H1 (cell line): ENCODE measurements at regions not wholly inside any gene's neighbourhood (a gene's known extent, or its start where the extent isn't known, plus 50 kb on each side); places are given as distances from the start of the nearest gene placed in this dataset.

Experiments used
- CTCF ChIA-PET: fragments of 300-600 bp; sonication (Branson Sonifier 250); formaldehyde crosslinking; loops from one replicate; lab custom pipeline; 2021; ENCODE audit not compliant: partially characterized antibody; lab: Charles Lee
- POLR2A ChIA-PET: fragments of 300-600 bp; sonication (Branson Sonifier 250); formaldehyde crosslinking; loops from one replicate; lab custom pipeline; 2021; ENCODE audit warnings: inconsistent platforms; ENCODE audit not compliant: partially characterized antibody; lab: Charles Lee
- DNase-seq, 2 experiments: peaks; one replicate each; pipeline versions ENCODE4 v3.0.0 to v3.0.0-alpha.2; 2010 to 2022; ENCODE audit warnings: low spot score in 2 of 2, low read depth in 1 of 2, mixed read lengths in 1 of 2
- FAIRE-seq: peaks from 2 replicates; lab custom pipeline; 2011; peaks lifted over from hg19 to GRCh38; lab: Jason Lieb, UNC
- H2AFZ ChIP-seq: 2 replicates; pipeline ENCODE4 v1.8.1; 2012; ENCODE audit warnings: low read length, inconsistent platforms
- H2AK5ac ChIP-seq: 2 replicates; pipeline ENCODE4 v1.6.1; 2013; ENCODE audit warnings: low read depth, low read length
- H2BK120ac ChIP-seq: replicated peaks from 2 replicates; pipeline ENCODE3; 2013; ENCODE audit warnings: low read depth, low read length, inconsistent platforms
- H2BK12ac ChIP-seq: 2 replicates; pipeline ENCODE4 v1.6.1; 2013; ENCODE audit warnings: low read depth, low read length
- H2BK15ac ChIP-seq: 2 replicates; pipeline ENCODE4 v1.6.1; 2013; ENCODE audit warnings: low read length
- H2BK20ac ChIP-seq: 2 replicates; pipeline ENCODE4 v1.6.1; 2013; ENCODE audit warnings: low read length
- H2BK5ac ChIP-seq: 2 replicates; pipeline ENCODE4 v1.6.1; 2013; ENCODE audit warnings: low read depth, low read length
- H3K14ac ChIP-seq: 2 replicates; pipeline ENCODE4 v1.6.1; 2013; ENCODE audit warnings: inconsistent platforms; ENCODE audit not compliant: insufficient read length
- H3K18ac ChIP-seq: 2 replicates; pipeline ENCODE4 v1.6.1; 2013; ENCODE audit warnings: low read length; ENCODE audit errors: extremely low read depth
- H3K23ac ChIP-seq: 2 replicates; pipeline ENCODE4 v1.6.1; 2013; ENCODE audit warnings: inconsistent platforms; ENCODE audit not compliant: insufficient read length
- H3K23me2 ChIP-seq: 2 replicates; pipeline ENCODE4 v1.6.1; 2013; ENCODE audit warnings: low read depth, low read length
- H3K27ac ChIP-seq: 2 replicates; pipeline ENCODE4 v1.6.1; 2011; ENCODE audit warnings: low read depth, low read length, inconsistent platforms
- H3K27me3 ChIP-seq, 4 experiments: replicated peaks in 1 of 4; 1 replicate in 1 of 4; 2 replicates in 3 of 4; pipeline versions ENCODE4 v1.6.1 to v1.8.1; 2011 to 2013; ENCODE audit warnings: low read length in 3 of 4, mild to moderate bottlenecking in 3 of 4, inconsistent platforms in 2 of 4, mixed read lengths in 2 of 4, moderate library complexity in 1 of 4; ENCODE audit not compliant: control insufficient read depth in 3 of 4, insufficient read depth in 3 of 4; ENCODE audit errors: extremely low read depth in 1 of 4
- H3K36me3 ChIP-seq, 4 experiments: 2 replicates each; pipeline versions ENCODE4 v1.6.1 to v1.8.1; 2011 to 2013; ENCODE audit warnings: mild to moderate bottlenecking in 4 of 4, low read length in 3 of 4, moderate library complexity in 2 of 4, control low read depth in 1 of 4, inconsistent platforms in 1 of 4; ENCODE audit not compliant: insufficient read depth in 4 of 4, control insufficient read depth in 2 of 4
- H3K4ac ChIP-seq: replicated peaks from 2 replicates; pipeline ENCODE3; 2013; ENCODE audit warnings: low read length, low read depth, mixed read lengths, inconsistent platforms; ENCODE audit not compliant: insufficient read length
- H3K4me1 ChIP-seq, 4 experiments: replicated peaks in 1 of 4; 1 replicate in 1 of 4; 2 replicates in 3 of 4; pipeline versions ENCODE4 v1.6.1 to v1.8.1; 2011 to 2013; ENCODE audit warnings: low read length in 3 of 4, inconsistent platforms in 2 of 4, mixed read lengths in 1 of 4; ENCODE audit not compliant: insufficient read depth in 4 of 4, control insufficient read depth in 3 of 4
- H3K4me2 ChIP-seq, 2 experiments: 2 replicates each; pipeline versions ENCODE4 v1.6.1 to v1.8.1; 2011 to 2013; ENCODE audit warnings: low read depth in 2 of 2, low read length in 2 of 2, control low read depth in 1 of 2, inconsistent platforms in 1 of 2, mild to moderate bottlenecking in 1 of 2; ENCODE audit not compliant: insufficient read depth in 1 of 2
- H3K4me3 ChIP-seq, 4 experiments: fragments of 200-600, 300-600 bp in 1 of 4; sonication (generic), shearing (Covaris generic), sonication (Bioruptor Twin) in 1 of 4; 2 replicates each; pipeline versions ENCODE4 v1.5.1 to v1.8.1; 2011 to 2016; ENCODE audit warnings: low read length in 4 of 4, low read depth in 3 of 4, control low read depth in 2 of 4, inconsistent platforms in 2 of 4, mild to moderate bottlenecking in 2 of 4, mixed read lengths in 1 of 4, moderate library complexity in 1 of 4; ENCODE audit not compliant: insufficient read depth in 2 of 4; ENCODE audit errors: extremely low read depth in 1 of 4
- H3K56ac ChIP-seq: replicated peaks from 2 replicates; pipeline ENCODE3; 2013; ENCODE audit warnings: low read depth, mild to moderate bottlenecking, mixed read lengths, low read length, inconsistent platforms; ENCODE audit not compliant: insufficient read length
- H3K79me1 ChIP-seq: 2 replicates; pipeline ENCODE4 v1.6.1; 2013; ENCODE audit warnings: low read depth, low read length, control low read depth
- H3K79me2 ChIP-seq, 2 experiments: 2 replicates each; pipeline versions ENCODE4 v1.6.1 to v1.8.1; 2012 to 2013; ENCODE audit warnings: low read length in 2 of 2, mild to moderate bottlenecking in 2 of 2, inconsistent platforms in 1 of 2; ENCODE audit not compliant: insufficient read depth in 2 of 2, control insufficient read depth in 1 of 2
- H3K9ac ChIP-seq, 4 experiments: replicated peaks in 1 of 4; 1 replicate in 1 of 4; 2 replicates in 3 of 4; pipeline versions ENCODE4 v1.6.1 to v1.8.1; 2011 to 2013; ENCODE audit warnings: low read depth in 3 of 4, low read length in 3 of 4, control low read depth in 2 of 4, mild to moderate bottlenecking in 2 of 4, moderate library complexity in 2 of 4, inconsistent platforms in 1 of 4; ENCODE audit errors: extremely low read depth in 1 of 4
- H3K9me3 ChIP-seq, 2 experiments: 2 replicates each; pipeline versions ENCODE4 v1.6.1 to v1.8.1; 2012 to 2013; ENCODE audit warnings: mild to moderate bottlenecking in 2 of 2, moderate library complexity in 2 of 2, control low read depth in 1 of 2, inconsistent platforms in 1 of 2, low read depth in 1 of 2, low read length in 1 of 2, mixed read lengths in 1 of 2; ENCODE audit not compliant: insufficient read depth in 2 of 2
- H4K20me1 ChIP-seq, 2 experiments: replicated peaks in 1 of 2; 2 replicates each; pipeline versions ENCODE3 to v1.8.1; 2011 to 2013; ENCODE audit warnings: inconsistent platforms in 2 of 2, low read length in 2 of 2, mild to moderate bottlenecking in 1 of 2; ENCODE audit not compliant: insufficient read depth in 2 of 2, control insufficient read depth in 1 of 2
- H4K5ac ChIP-seq: 2 replicates; pipeline ENCODE4 v1.6.1; 2013; ENCODE audit warnings: low read length, low read depth, mixed read lengths, inconsistent platforms; ENCODE audit not compliant: insufficient read length
- H4K8ac ChIP-seq: 2 replicates; pipeline ENCODE4 v1.8.0; 2013; ENCODE audit warnings: mild to moderate bottlenecking, moderate library complexity, low read length, inconsistent platforms; ENCODE audit not compliant: insufficient read depth; ENCODE audit errors: extremely low read depth
- H4K91ac ChIP-seq: replicated peaks from 2 replicates; pipeline ENCODE3; 2013; ENCODE audit warnings: low read length, mixed read lengths, inconsistent platforms; ENCODE audit not compliant: insufficient read length
- CTCF ChIP-seq, 3 experiments: IDR thresholded peaks; 1 replicate in 2 of 3; 2 replicates in 1 of 3; pipeline versions ENCODE4 v1.5.1 to v1.6.1; 2011; ENCODE audit warnings: low read length in 3 of 3, mild to moderate bottlenecking in 3 of 3, inconsistent platforms in 2 of 3, low read depth in 1 of 3, moderate library complexity in 1 of 3; ENCODE audit not compliant: insufficient read depth in 1 of 3; ENCODE audit errors: control extremely low read depth in 1 of 3
- WGBS, 2 experiments: shearing (Covaris generic) in 1 of 2; methylation state at CpG; one replicate each; pipeline versions ENCODE4 v1.1.6 to v1.1.7; 2013 to 2015; ENCODE audit warnings: low lambda C conversion rate in 2 of 2, mixed read lengths in 2 of 2, inconsistent platforms in 1 of 2, low coverage in 1 of 2, missing lambda C conversion rate in 1 of 2; ENCODE audit not compliant: insufficient replicate concordance in 2 of 2, insufficient coverage in 1 of 2, insufficient read length in 1 of 2; ENCODE audit errors: extremely low coverage in 1 of 2, missing lambda C conversion rate in 1 of 2; 5-methylcytosine and 5-hydroxymethylcytosine counted together

DNA sequence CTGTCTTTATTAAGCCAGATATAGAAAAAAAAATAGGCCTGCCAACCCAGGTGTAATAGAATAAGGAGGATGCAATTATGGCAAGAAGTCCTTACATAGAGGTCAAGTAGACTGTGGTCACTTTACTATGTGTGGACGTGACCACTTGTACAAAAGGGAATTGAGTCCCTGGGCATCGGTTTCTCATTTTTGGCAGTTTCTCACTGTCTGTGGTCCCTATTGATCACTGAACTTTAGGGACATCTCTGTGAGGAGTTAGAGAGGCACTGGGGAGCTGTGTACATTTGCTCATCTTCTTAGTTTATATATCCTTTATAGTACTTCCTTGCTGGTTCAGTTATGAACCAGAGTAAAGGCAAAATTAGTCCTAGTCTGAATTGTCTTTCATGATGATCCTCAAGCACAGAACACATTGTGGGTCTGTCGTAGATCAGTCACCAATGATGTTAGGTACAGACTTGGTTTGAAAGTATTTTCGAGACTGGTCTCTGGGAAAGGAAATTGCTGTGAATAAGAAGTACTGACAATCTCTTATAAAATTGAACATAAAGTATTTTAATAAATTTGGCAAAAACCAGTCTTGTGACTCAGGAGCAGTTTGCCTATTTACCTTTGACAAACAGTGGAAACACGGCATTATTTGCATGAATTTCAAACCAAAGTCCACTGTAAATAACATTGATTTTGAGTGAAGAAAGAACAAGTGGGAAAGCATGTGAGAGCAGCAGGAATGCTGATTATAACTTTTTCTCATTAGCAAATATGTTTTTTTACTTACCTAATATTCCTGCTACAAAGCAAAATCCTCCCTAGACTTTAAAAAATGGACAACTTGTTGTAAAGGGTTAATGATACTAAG lies 218.9 kb upstream of the DPH6 start:
- no peak overlapping the region for H3K14ac ChIP-seq
- no peak overlapping the region for H3K4me3 ChIP-seq
- H3K36me3 ChIP-seq: no peaks in the 10 kb centered on the region
- no peaks in the 10 kb centered on the region for H3K4me1 ChIP-seq
- no peaks in the 10 kb centered on the region for H3K23me2 ChIP-seq
- H2BK15ac ChIP-seq: no peak overlapping the region
- H3K23ac ChIP-seq: no peak overlapping the region
- no peaks in the 10 kb centered on the region for H3K9me3 ChIP-seq
- H2BK120ac ChIP-seq: no peak overlapping the region
- CTCF ChIA-PET: no interaction called here
- H3K9ac ChIP-seq: no peak overlapping the region
- no peak for DNase-seq
- no peak overlapping the region for H3K4ac ChIP-seq
- no peak overlapping the region for H3K27ac ChIP-seq
- no peak overlapping the region for H4K8ac ChIP-seq
- H4K91ac ChIP-seq: no peak overlapping the region
- H3K18ac ChIP-seq: no peak overlapping the region
- FAIRE-seq: no peak
- H3K56ac ChIP-seq: no peak overlapping the region
- H3K4me2 ChIP-seq: no peak overlapping the region
- WGBS, 2 experiments: 93% methylated on average over 5 of the region's 5 CpGs; no CpG with 5 or more reads in 1 of the 2 experiments
- H3K79me1 ChIP-seq: no peaks in the 10 kb centered on the region
- POLR2A ChIA-PET: no interaction called here
- no peak overlapping the region for H2AFZ ChIP-seq
- H3K27me3 ChIP-seq: no peaks in the 10 kb centered on the region
- H4K5ac ChIP-seq: no peak overlapping the region
- no peak overlapping the region for H2BK20ac ChIP-seq
- H2AK5ac ChIP-seq: no peak overlapping the region
- H2BK12ac ChIP-seq: no peak overlapping the region
- H2BK5ac ChIP-seq: no peak overlapping the region
- H4K20me1 ChIP-seq: no peaks in the 10 kb centered on the region
- H3K79me2 ChIP-seq: no peaks in the 10 kb centered on the region
- TF ChIP-seq CTCF (IDR thresholded peaks at IDR 0.05; ENCODE audit: control extremely low read depth in 1 of 3, insufficient read depth in 1 of 3, low read depth in 1 of 3, low read length in 3 of 3): no peak
